ENCODE measurements at regions not wholly inside any gene's neighbourhood (a gene's known extent, or its start where the extent isn't known, plus 50 kb on each side); places are given as distances from the start of the nearest gene placed in this dataset.
A peak's percentile ranks its signal among the peaks of the same experiment; 100 is the strongest.
"Not testable (repeated sequence)": the region's sequence is repeated elsewhere in the genome, so short reads cannot be mapped to it uniquely, and the experiment has no call there.

GRCh38 chr3:15851735-15852134 lies 54.0 kb upstream of the ANKRD28 start:
- DNase-seq, result no peak

GRCh38 chr3:15858547-15859506 lies 61.0 kb upstream of the ANKRD28 start:
- DNase-seq, result no peak

DNA sequence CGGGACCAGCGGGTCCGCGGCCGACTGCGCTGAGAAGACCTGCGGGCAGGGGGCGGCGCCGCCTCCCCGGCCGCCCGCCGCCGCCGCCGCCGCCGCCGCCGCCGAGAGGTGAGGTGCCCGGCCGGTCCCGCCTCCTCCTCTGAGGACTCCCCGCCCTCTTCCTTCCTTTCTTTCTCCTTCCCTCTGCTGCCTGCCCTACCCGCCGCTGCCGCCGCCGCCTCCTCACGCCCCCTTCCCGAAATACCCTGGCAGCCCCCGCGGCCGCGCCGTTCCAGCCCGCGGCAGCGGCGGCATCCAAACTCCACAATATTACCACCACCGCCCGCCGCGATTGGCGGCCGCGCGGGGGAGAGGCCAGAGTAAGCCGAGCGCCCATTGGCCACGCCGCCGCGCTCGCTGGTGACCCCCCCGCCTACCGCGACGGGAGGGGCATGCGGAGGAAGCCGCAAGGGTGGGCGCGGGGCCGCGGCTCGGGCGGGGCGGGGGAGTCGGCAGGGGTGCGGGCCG lies 61.8 kb upstream of the ANKRD28 start:
- peak; percentile 14 for DNase-seq

DNA sequence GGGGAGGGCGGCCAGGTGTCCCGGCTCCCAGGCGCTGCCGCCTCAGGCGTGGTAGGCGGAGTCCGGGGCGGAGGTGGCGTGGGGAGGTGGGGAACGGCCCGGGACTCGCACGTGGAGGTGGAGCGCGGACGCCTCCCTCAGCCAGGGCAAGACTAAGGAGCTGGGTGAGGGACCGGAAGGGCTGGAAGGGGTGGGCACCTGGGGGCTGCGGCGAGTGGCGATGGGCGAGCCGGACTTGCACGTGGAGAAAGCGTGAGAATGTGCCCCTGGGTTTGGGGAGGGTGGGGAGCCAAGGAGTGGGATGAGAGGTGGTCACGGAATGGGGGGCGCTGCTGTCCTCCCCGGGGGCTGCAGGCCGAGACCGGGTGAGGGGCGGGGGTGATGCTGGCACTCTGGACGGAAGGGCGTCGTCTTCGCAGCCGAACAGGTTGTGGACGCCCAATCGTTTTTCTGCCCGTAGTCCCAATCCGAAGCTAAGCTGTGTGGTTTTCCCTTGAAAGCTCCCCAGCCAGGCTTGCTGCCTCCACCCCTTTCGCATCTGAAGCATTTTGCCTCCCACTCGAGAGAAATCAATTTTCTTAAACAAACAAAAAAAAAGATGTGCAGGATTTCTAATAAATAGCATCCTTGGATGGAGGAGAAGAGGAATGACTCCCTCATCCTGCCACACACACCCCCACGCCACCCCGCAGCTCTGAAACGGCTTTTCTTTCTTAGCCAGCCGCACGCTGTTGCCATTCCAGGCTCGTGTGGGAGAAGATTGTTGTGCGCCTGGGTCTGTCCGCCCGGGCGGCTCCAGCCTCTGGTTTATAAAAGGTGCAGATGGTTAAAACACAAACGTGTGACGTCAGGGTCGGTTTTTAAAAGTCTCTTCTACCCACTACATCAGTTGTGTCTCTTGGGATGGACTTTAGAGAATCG lies 62.5 kb upstream of the ANKRD28 start:
- DNase-seq, result no peak

- DNase-seq, result no peak
Measured at GRCh38 chr3:15861163-15861562, 63.4 kb upstream of the ANKRD28 start.

DNA sequence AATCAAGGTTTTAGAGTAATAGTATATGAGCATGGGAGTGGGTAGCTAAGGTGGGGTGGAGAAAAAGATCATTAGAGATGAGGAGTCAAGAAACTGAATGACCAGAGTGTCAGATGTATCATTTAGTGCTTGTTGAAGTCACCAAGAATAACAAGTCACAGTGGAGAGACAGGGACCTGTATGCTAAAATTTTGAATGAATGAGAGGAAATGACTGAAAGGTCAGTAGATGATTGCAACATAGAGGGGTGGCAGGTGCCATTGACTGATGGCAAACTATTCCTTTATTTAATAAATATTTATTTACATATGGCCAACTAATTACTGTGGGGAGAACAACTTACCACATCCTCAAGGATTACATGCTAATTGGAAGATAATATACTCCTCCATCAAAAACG lies 75.0 kb upstream of the ANKRD28 start:
- no peak for DNase-seq

DNA sequence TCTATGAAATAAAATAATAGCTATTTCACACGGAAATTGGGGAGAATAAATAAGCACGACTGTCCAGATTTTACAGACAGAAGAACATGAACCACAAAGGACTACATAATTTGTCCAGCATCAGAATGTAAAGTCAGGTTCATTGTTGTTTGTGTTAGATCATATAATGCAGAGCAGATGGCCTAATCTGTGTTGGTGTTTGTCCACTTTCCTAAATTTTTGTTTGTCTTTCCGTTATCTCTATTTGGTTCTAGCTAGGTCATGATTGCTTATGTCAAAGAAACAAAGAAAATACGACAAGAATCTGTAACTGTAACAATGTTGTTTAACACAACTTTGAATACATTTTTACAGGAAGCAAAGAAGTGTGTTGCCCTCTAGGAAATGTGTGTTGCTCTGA lies 75.6 kb upstream of the ANKRD28 start:
- DNase-seq, result no peak

DNA sequence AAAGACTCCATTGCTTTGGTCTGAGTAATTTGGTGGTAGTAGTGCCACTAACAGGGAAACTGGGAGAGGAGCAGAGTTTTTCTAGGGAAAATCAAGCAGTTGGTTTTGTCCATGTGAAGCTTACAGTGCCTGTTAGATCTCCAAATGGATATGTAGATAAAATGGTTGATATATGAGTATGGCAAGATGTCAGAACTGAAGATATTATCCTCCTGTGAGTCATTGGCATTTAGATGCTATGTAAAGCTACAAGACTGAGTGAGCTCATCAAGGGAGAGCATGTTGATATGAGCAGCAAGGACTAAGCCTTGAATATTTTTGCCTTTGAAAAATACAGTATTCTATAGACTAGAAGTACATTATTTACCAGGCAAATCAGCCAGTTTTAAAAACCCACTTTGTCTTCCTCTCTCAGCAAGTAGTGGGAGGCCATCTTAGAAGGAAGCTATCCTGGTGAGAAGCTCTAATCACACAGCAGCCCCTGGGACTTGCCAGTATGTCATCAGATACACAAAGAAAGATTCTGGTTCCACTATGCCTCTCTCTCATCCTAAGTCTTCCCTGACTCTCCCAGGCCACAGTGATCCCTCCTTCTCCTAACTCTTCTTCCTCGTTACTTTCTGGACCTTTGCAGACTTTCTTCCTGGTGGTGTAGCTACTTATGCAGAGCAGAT lies 77.4 kb upstream of the ANKRD28 start:
- DNase-seq, result no peak

DNA sequence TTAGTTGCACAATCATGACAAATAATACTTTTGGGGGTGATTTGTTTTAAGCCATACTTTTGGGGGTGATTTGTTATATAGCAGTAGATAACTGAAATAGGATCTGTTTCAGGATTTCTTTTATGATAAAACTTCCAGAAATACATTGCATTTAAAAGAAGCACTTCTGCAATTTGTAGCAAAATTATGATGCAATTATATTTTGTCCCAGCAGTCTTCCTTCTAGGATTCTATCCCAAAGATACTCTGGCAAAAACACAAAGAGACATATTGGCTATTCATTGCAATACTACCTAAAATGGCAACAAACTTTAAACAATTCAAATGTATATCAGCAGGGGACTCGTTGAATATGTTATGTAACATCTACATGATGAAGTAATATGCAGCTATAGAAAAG lies 78.9 kb upstream of the ANKRD28 start:
- no peak for DNase-seq

DNA sequence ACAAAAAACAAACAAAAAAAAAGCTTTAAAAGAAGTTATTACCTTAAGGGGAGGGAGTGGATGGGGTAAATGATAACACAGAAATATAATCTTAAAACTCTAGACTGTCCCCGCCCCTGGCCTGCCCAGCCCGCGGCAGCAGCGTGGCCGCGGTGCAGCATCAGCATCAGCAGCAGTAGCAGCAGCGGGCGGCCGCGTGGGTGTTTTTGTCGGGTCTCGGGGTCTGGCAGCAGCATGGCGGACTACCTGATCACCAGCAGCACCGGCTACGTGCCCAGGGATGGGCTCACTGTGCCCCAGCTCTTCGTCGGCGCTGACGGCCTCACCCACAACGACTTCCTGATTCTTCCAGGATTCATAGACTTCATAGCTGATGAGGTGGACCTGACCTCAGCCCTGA lies 80.0 kb upstream of the ANKRD28 start:
- no peak for DNase-seq

DNA sequence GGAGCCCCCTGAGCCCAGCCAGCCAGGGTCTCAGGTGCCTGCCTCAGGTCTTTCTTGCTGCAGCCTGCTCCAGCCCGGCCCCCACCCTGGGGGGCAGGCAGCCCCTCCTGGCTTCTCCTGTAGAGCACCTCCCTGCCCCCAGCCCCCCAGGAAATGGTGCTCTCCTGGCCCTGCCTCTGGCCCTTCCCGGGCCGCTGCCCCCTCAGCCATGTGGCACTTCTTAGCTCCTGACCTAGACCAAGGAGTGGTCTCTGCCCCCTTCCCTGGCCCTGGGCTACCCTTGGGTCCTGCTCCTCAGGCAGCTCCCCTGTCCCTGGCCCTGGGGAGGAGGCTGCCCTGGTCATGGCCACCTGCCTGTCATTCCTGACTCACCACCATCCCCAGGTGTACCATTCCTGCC lies 82.0 kb upstream of the ANKRD28 start:
- not testable (repeated sequence) for DNase-seq

DNA sequence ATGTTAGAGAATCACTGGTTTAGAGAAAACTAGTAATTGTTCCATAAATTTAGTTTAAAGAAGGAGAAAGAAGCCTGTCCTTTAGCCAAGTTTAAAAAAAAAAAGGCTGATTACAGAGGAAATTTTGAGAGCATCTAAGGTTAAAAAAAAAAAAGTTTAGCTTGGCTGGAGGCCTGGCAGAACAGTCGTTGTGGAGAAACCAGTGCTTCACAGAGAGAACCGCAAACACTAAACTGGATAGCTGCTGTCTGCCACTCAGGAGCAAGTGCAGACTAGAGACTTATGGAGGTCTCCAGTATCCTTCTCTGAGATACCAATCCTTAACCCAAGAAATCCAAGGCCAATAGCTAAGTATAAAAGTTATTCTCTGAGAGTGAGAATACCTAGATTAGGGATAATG lies 84.8 kb upstream of the ANKRD28 start:
- DNase-seq, result no peak

- no peak for DNase-seq
Measured at GRCh38 chr3:15884132-15884531, 86.4 kb upstream of the ANKRD28 start.

DNA sequence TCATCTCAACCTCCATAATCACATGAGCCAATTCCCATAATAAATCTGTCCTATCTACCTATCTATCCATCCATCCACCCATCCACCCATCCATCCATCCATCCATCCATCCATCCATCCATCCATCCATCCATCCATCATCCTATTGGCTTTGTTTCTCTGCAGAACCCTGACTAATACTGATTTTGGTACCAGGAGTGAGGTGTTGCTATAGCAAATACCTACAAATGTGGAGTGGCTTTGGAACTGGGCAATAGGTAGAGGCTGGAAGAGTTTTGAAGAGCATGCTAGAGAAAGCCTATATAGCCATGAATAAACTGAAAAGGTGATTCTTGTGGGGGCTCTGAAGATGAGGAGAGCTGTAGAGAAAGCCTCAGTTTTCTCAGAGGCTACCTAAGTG lies 88.7 kb upstream of the ANKRD28 start:
- no peak for DNase-seq

DNA sequence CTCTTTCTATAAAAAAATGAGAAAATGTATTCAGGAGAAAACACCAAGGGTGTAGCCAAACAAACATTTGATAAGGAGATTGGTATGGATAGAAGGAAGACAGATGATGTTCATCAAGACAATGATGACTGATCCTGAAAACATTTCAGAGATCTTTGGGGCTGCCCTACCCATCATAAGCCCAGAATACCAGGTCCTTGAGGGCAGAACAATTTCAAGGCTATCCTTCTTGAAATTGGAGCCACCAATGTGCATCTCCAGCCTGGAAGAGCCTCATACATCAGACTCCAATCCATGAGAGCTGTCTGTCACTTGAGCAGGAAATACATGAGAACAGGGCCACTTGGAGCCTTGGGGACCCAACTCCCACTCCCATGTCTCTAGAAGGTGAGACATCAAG lies 89.5 kb upstream of the ANKRD28 start:
- DNase-seq, result no peak

DNA sequence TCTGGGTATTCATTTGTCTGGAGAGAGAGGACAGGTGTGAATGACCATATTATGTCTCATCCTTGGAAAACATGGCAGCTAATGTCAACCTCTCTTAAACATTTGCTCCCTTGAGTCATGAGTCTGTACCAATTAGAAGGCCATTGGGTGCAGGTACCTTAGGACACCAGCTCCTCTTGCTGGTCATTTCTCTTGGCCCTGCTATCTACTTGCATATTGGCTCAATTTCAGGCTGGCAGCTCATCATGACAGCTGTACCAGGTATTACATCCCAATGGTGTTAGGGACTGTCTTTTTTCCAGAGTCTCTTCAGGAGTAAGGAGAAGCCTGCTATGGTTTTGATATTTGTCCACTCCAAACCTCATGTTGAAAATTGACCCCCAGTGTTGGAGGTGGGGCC lies 92.2 kb upstream of the ANKRD28 start:
- DNase-seq, result no peak

GRCh38 chr3:15892311-15893227 lies 94.8 kb upstream of the ANKRD28 start:
- no peak for DNase-seq

DNA sequence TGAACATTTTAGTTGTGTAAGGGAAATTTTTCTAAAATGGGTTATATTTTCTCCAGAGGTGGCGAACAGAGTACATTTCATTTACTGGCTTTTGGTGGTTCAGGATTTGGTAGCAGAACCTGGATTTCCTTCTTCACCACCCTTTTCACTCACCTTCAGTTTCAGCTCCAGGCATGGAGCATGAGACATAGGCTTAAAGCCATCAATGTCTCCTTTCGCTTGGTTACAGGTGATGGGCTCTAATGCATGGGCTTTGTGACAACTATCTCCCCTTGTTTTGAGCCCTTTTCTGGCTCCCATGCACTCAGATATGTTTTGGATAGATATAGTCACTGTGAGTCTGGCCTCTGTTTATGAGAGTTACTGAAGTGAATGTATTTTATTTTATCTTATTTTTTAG lies 96.6 kb upstream of the ANKRD28 start:
- DNase-seq, result no peak

GRCh38 chr3:15896500-15896899 lies 98.7 kb upstream of the ANKRD28 start:
- no peak for DNase-seq

DNA sequence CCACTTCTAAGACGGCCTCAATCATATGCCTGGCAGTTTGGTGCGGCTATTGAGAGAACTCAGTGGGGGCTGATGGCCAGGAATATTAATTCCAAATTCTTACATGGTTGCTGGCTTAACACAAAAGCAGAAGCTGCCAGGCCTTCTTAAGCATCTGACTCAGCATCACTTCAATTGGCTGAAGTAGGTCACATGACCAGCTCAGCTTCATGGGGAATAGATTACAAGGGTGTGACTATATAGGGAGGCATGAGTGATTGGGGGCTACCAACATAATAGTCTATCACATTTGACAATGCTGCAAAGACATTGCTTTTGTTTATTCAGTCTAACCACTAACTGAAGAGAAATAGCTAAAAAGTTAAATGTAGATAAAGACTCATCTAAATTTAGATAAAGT lies 101.6 kb upstream of the ANKRD28 start:
- no peak for DNase-seq

DNA sequence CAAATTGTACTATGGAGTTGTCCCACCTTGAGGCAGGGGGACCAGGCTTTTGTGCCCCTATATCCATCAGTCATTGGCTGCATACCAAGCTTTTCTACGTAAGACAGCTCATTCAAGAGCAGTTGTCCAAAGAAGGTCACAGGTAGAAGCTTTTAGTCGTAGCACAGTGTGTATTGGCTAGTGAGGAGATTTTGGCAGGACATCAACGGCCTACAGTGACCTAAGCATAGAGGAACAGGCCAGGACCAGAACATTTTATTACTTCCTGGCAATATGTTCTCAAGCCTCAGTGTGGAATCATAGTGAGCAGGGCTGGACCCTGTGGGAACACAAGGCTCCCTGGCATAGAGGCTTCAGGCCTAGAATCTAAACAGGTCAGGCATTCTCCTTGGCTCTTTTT lies 105.4 kb upstream of the ANKRD28 start:
- no peak for DNase-seq
